Thymus (tissue), 11 donors: ENCODE measurements at regions not wholly inside any gene's neighbourhood (a gene's known extent, or its start where the extent isn't known, plus 50 kb on each side); places are given as distances from the start of the nearest gene placed in this dataset.
"Not testable (repeated sequence)": the region's sequence is repeated elsewhere in the genome, so short reads cannot be mapped to it uniquely, and the experiment has no call there.

Experiments
- DNase-seq, 9 donors: peaks; one replicate each; pipeline ENCODE4 v3.0.0-alpha.2; 2013; ENCODE audit warnings: low spot score in 9 of 9, low read depth in 6 of 9, missing footprints in 1 of 9
- H3K27ac ChIP-seq, 2 donors: one replicate each; pipeline ENCODE4 v1.5.1; 2013; ENCODE audit warnings: control low read depth in 1 of 2, low read depth in 1 of 2, low read length in 1 of 2, mild to moderate bottlenecking in 1 of 2, moderate library complexity in 1 of 2
- H3K27me3 ChIP-seq, 2 donors: one replicate each; pipeline ENCODE4 v1.5.1; 2013; ENCODE audit warnings: low read length in 1 of 2; ENCODE audit not compliant: control insufficient read depth in 2 of 2, insufficient read depth in 1 of 2
- H3K36me3 ChIP-seq, 2 donors: one replicate each; pipeline ENCODE4 v1.5.1; 2013; ENCODE audit warnings: low read length in 1 of 2, mild to moderate bottlenecking in 1 of 2, moderate library complexity in 1 of 2; ENCODE audit not compliant: control insufficient read depth in 2 of 2, insufficient read depth in 2 of 2
- H3K4me1 ChIP-seq, 2 donors: one replicate each; pipeline ENCODE4 v1.5.1; 2013; ENCODE audit warnings: low read length in 2 of 2; ENCODE audit not compliant: control insufficient read depth in 2 of 2, insufficient read depth in 2 of 2
- H3K4me3 ChIP-seq, 2 donors: one replicate each; pipeline ENCODE4 v1.5.1; 2013; ENCODE audit warnings: low read length in 2 of 2, control low read depth in 1 of 2, mild to moderate bottlenecking in 1 of 2
- H3K9me3 ChIP-seq, 2 donors: one replicate each; pipeline ENCODE4 v1.5.1; 2013; ENCODE audit warnings: low read length in 1 of 2, mild to moderate bottlenecking in 1 of 2; ENCODE audit not compliant: control insufficient read depth in 2 of 2, insufficient read depth in 1 of 2
- WGBS: extraction: QIAGEN DNeasy Blood & Tissue Kit; methylation state at CpG from one replicate; pipeline ENCODE4 v1.1.7; 2013; 5-methylcytosine and 5-hydroxymethylcytosine counted together
- donor health status: healthy.

DNA sequence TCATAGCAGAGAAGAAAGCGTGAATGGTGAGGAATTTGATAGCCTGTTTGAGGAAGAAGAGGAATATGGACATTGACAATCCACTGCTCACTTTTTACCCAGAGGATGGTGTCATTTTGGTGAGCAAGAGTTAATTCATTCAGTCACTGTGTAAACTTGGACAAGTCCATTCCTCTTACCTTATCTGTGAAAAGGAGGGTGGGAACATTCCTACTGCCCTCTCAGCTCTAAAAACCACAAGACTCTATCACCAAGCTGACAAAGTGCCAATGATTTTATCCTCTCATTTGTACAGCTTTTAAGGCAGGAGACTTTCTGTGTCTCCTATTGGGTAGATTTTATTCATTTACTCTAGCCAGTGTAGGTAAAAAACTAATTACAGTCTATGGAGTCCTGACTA is 103.8 kb downstream of the LUZP4 start:
- no peak overlapping the region for H3K4me3 ChIP-seq
- 100% methylated on average over 1 of the region's 1 CpG for WGBS
- no peaks in the 10 kb centered on the region for H3K36me3 ChIP-seq
- H3K9me3 ChIP-seq, result no peaks in the 10 kb centered on the region
- H3K27ac ChIP-seq, result no peak overlapping the region
- H3K27me3 ChIP-seq, result no peaks in the 10 kb centered on the region
- DNase-seq, result no peak
- H3K4me1 ChIP-seq, result no peaks in the 10 kb centered on the region

DNA sequence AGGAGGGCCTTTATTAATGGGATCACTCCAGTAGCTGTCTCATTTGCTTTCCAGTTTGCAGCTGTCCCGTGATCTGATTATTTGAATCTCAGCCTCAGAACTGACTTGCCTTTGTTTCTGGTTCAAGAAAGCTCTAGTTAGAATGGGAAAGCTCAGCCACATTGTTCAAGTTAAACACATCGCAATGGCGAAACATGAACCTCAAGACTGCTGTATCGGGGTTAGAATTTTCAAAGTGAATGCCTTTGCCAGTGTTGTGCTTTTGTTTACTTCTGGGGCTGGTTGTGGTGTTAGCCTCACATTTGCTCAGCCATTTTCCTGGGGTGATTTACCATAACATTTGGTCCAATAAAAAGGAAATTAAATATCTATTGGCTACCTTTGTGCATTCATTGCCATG is 105.3 kb downstream of the LUZP4 start:
- H3K9me3 ChIP-seq, H3K4me3 ChIP-seq: not testable (repeated sequence)
- 98% methylated on average over 4 of the region's 4 CpGs for WGBS

DNA sequence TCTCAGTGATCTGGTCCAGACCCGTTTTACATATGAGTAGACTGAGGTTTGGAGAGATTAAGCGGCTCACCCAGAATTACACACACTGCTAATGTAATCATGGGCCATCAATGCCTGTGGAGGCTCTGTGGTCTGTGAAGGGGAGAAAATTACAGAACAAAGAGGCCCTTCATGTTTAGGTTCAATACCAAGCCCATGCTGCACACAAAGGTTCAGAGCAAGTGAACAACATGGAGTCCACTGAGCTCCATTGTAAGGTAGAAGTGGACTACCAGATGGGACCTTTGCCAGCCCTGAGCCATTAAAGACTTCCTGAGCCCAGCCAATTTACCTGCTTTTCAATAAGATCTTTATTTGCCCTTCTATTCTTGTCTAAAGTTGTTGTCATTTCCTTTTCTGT is 109.8 kb downstream of the LUZP4 start:
- H3K4me1 ChIP-seq, result no peaks in the 10 kb centered on the region
- H3K27ac ChIP-seq, result no peak overlapping the region
- no peak for DNase-seq
- H3K9me3 ChIP-seq, result no peaks in the 10 kb centered on the region
- H3K36me3 ChIP-seq, result no peaks in the 10 kb centered on the region
- H3K4me3 ChIP-seq, result no peak overlapping the region
- no peaks in the 10 kb centered on the region for H3K27me3 ChIP-seq
- 97% methylated on average over 2 of the region's 2 CpGs for WGBS

More for the DNA sequence above, 105.3 kb downstream of the LUZP4 start:
- H3K36me3 ChIP-seq, H3K4me1 ChIP-seq, DNase-seq, H3K27ac ChIP-seq, H3K27me3 ChIP-seq: not testable (repeated sequence)

DNA sequence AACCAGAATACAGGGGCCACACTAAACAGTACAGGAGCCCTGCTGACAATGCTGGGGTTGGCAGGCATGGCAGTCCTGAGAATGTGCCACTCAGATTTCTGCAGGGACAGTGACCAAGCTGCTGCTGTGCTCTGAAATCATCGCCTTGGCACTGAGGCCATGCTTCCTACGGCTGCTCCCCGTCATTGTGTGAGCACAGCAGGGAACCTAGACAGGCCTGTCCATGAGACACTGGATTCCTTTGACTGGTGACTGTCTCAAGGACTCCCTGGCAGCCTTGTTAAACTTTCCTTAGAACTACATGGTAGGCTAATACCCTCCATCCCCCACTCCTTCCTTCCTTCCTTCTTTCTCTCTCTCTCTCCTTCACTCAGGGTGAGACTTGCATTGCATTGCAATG is 111.4 kb downstream of the LUZP4 start:
- no peaks in the 10 kb centered on the region for H3K9me3 ChIP-seq
- H3K4me3 ChIP-seq, result no peak overlapping the region
- H3K27ac ChIP-seq, result no peak overlapping the region
- H3K27me3 ChIP-seq, result no peaks in the 10 kb centered on the region
- no peaks in the 10 kb centered on the region for H3K4me1 ChIP-seq
- 96% methylated on average over 3 of the region's 3 CpGs for WGBS
- no peak for DNase-seq
- H3K36me3 ChIP-seq, result no peaks in the 10 kb centered on the region

DNA sequence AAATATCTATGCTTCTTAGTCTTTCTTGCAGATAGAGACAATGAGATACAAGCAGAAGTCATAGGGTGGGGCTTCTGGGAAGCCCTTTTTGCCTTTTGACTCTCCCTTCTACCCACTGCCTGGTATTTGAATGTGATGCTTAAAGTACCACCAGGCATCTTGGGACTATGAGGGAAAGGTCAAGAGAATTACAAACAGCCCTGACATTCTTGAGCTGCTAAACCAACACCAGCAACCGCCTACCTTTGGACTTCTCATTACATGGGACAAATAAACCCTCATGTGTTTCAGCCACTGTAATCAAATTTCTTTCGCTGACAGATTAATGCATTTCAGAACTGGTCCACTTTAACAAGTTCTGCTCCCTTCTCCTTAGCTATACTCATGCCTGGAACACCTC is 112.8 kb downstream of the LUZP4 start:
- no peaks in the 10 kb centered on the region for H3K27me3 ChIP-seq
- no peak overlapping the region for H3K27ac ChIP-seq
- no peaks in the 10 kb centered on the region for H3K36me3 ChIP-seq
- H3K9me3 ChIP-seq, result no peaks in the 10 kb centered on the region
- H3K4me1 ChIP-seq, result no peaks in the 10 kb centered on the region
- no peak overlapping the region for H3K4me3 ChIP-seq
- WGBS, result 50% methylated on average over 2 of the region's 2 CpGs
- no peak for DNase-seq

DNA sequence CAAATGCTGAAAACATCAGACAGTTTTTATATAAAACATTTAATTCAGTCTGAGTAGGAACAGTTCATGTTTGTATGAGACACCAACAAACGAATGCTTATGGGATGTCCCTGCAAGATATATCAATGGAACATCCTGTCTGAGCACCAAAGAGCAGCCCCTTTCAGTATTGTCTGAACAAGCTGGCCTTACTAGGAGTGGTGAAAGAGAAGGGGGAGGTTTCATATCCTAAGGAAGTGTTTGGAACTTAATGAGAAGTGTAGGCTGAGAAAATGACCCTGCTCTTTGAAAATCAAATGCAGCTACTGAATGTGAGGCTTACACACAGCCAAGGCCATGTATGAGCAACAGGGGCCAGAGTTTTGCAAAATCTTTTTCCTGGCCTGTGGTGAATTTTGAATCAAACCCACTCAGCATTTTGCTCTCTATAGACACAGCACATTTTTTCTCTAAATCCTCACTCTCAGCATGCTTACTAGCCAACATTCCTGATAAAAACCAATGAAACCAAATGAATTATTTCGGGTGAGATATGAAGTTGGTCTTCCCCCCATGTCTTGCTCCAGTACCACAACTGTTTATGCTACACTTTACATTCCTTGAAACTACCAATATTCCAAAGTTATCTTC is 119.4 kb downstream of the LUZP4 start:
- H3K4me1 ChIP-seq, result no peaks in the 10 kb centered on the region
- H3K36me3 ChIP-seq, result no peaks in the 10 kb centered on the region
- no peaks in the 10 kb centered on the region for H3K27me3 ChIP-seq
- H3K9me3 ChIP-seq, result no peaks in the 10 kb centered on the region
- no peak overlapping the region for H3K27ac ChIP-seq
- H3K4me3 ChIP-seq, result no peak overlapping the region
- DNase-seq, result no peak
- WGBS, result 94% methylated on average over 2 of the region's 2 CpGs

DNA sequence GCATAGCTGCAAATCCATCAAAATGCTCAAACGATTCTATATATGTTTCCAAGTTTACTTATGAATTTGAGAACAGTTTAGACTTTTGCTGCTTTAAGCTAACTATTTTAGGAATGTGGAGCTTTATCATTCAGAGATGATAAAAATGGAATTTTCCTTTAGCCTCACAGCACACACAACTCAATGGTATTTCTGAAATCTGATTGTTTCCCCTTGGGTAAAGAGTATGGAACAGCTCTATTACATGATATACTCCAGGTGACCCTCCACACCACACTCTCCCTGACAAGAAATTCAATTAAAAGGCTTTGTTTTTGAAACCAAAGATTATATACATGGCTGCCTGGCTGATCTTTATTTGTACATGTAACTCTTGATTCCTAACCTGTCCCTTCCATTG is 120.0 kb downstream of the LUZP4 start:
- Histone ChIP-seq H3K27me3 (no peaks in the 10 kb centered on the region), H3K36me3 (no peaks in the 10 kb centered on the region), H3K27ac (no peak overlapping the region), H3K4me1 (no peaks in the 10 kb centered on the region), H3K4me3 (no peak overlapping the region), H3K9me3 (no peaks in the 10 kb centered on the region)
- no peak for DNase-seq
- 80% methylated on average over 1 of the region's 1 CpG for WGBS

DNA sequence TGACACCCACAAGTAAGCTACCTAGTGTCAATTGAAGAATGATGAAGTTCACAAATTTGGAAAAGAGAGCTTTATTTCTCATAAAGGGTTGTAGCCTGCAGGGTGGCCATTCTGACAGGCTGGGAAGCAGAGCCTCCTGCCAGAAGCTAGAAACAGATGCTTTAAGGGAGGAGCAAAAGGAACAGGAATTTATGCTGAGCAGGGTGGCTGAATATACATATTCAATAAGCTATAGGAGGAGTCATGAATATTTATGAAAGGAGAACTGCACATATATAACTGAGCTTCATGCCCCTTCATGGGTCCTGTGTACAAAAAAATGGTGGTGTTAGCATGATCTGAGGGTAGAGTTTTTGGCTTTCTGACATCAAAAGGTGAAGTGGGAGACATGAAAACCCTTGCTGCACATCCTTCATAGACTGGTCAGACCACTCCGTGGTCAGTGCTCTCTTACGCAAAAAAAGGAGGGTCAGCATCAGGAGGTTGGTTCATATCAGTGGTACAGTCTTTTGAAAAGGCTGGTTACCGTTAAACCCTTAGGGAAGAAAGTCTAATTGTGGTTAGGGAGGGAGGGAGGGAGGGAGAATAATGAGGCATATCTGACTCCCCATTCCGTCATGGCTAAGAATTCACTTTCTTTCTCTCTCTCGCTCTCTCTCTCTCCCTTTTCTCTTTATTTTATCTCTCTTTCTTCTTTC is 121.4 kb downstream of the LUZP4 start:
- WGBS, result 94% methylated on average over 5 of the region's 5 CpGs
- Histone ChIP-seq H3K4me3 (no peak overlapping the region), H3K4me1 (no peaks in the 10 kb centered on the region)

DNA sequence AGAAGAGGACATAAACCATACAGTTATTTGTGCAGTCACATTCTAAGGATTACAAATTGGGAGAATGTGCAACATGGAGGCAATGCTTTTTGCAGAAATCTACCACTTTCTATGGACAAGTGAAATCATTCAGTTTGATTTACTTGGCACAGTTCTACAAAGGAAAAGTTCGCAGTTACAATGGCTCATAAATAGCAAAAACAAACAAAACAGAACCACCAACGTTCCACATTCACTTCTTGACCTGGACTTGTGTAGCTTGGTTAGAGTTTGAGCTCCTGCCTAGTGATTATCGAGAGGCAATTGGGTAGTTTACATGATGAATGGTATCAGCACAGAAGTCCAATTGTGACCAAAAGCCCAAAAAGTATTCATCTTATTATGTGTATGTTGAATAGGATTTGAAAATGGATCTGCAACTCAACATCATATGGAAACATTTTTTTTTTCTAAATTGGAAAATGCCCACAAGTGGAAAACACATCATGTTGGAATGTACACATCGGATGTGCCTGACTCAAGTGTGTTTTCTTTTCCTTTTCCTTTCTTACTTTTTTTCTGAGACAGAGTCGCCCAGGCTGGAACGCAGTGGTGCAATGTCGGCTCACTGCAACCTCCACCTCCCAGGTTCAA is 123.8 kb downstream of the LUZP4 start:
- H3K27ac ChIP-seq, result no peak overlapping the region
- no peaks in the 10 kb centered on the region for H3K36me3 ChIP-seq
- H3K9me3 ChIP-seq, result no peaks in the 10 kb centered on the region
- no peak for DNase-seq
- H3K27me3 ChIP-seq, result no peaks in the 10 kb centered on the region
- no peaks in the 10 kb centered on the region for H3K4me1 ChIP-seq
- 89% methylated on average over 7 of the region's 7 CpGs for WGBS
- no peak overlapping the region for H3K4me3 ChIP-seq

More for the DNA sequence above, 121.4 kb downstream of the LUZP4 start:
- Histone ChIP-seq H3K27me3 (no peaks in the 10 kb centered on the region), H3K36me3 (no peaks in the 10 kb centered on the region), H3K27ac (no peak overlapping the region), H3K9me3 (no peaks in the 10 kb centered on the region)
- no peak for DNase-seq
